Tibial nerve (tissue), 4 donors: ENCODE measurements at regions not wholly inside any gene's neighbourhood (a gene's known extent, or its start where the extent isn't known, plus 50 kb on each side); places are given as distances from the start of the nearest gene placed in this dataset.

ENCODE experiments used
- EP300 ChIP-seq, 2 donors: sonication (generic); formaldehyde crosslinking; IDR thresholded peaks; one replicate each; pipeline ENCODE4 v1.6.1; 2017; ENCODE audit warnings: antibody characterized with exemption in 2 of 2, mild to moderate bottlenecking in 1 of 2
- TF ChIP-seq, protein P1 (sequence below), 5 experiments: fragments of 200-600 bp in 3 of 5; fragments of 450-650 bp in 2 of 5; sonication (generic) in 3 of 5; IDR thresholded peaks; one replicate each; pipeline ENCODE4 v1.5.1; 2016 to 2019; ENCODE audit warnings: antibody characterized with exemption in 5 of 5, mild to moderate bottlenecking in 3 of 5, moderate library complexity in 2 of 5

DNA sequence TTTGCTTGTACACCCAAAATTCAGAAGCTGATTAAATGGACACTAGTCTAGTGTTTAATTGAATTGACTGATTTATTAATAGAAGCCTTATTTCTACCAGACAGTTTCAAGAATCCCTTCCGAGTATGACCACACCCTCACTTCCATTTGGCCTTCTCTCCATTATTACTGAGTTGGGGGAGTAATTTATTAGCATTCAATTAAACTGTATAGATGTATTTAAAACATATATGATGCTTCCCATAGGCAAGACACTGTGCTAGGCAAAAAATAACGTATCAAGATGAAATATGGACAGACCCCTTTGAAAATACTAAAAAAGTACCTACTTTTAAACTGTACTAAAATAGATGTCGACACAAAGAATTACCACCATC lies 112.9 kb upstream of the PHACTR1 start:
- TF ChIP-seq, protein P1, sequence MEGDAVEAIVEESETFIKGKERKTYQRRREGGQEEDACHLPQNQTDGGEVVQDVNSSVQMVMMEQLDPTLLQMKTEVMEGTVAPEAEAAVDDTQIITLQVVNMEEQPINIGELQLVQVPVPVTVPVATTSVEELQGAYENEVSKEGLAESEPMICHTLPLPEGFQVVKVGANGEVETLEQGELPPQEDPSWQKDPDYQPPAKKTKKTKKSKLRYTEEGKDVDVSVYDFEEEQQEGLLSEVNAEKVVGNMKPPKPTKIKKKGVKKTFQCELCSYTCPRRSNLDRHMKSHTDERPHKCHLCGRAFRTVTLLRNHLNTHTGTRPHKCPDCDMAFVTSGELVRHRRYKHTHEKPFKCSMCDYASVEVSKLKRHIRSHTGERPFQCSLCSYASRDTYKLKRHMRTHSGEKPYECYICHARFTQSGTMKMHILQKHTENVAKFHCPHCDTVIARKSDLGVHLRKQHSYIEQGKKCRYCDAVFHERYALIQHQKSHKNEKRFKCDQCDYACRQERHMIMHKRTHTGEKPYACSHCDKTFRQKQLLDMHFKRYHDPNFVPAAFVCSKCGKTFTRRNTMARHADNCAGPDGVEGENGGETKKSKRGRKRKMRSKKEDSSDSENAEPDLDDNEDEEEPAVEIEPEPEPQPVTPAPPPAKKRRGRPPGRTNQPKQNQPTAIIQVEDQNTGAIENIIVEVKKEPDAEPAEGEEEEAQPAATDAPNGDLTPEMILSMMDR (IDR thresholded peaks at IDR 0.05) = no peak
- TF ChIP-seq EP300 (IDR thresholded peaks at IDR 0.05) = no peak
